ENCODE measurements at regions not wholly inside any gene's neighbourhood (a gene's known extent, or its start where the extent isn't known, plus 50 kb on each side); places are given as distances from the start of the nearest gene placed in this dataset.

GRCh38 chr2:193124815-193125214 lies 930.1 kb upstream of the TMEFF2 start:
- TF ChIP-seq CTCF (conservative IDR thresholded peaks at IDR 0.05) (no peak), EZH2 (IDR thresholded peaks at IDR 0.05; ENCODE audit: low read depth) (no peak)

Measured in PC-9 (cell line).